HUES48 (cell line): ENCODE measurements at regions not wholly inside any gene's neighbourhood (a gene's known extent, or its start where the extent isn't known, plus 50 kb on each side); places are given as distances from the start of the nearest gene placed in this dataset.
A peak's percentile ranks its signal among the peaks of the same experiment; 100 is the strongest.
"Not testable (repeated sequence)": the region's sequence is repeated elsewhere in the genome, so short reads cannot be mapped to it uniquely, and the experiment has no call there.

Source experiments
- H3K27ac ChIP-seq: one replicate; pipeline ENCODE4 v1.7.0; 2013; ENCODE audit warnings: low read depth, low read length, inconsistent platforms
- H3K27me3 ChIP-seq: 2 replicates; pipeline ENCODE4 v1.6.1; 2013; ENCODE audit warnings: mild to moderate bottlenecking, low read length; ENCODE audit not compliant: control insufficient read depth, insufficient read depth
- H3K36me3 ChIP-seq: 2 replicates; pipeline ENCODE4 v1.6.1; 2013; ENCODE audit warnings: low read length; ENCODE audit not compliant: control insufficient read depth, insufficient read depth
- H3K4me1 ChIP-seq: 2 replicates; pipeline ENCODE4 v1.6.1; 2013; ENCODE audit warnings: mild to moderate bottlenecking, low read length; ENCODE audit not compliant: control insufficient read depth, insufficient read depth
- H3K4me3 ChIP-seq: 2 replicates; pipeline ENCODE4 v1.5.1; 2013; ENCODE audit warnings: mild to moderate bottlenecking, low read depth, low read length
- H3K9ac ChIP-seq: 2 replicates; pipeline ENCODE4 v1.6.1; 2013; ENCODE audit warnings: mild to moderate bottlenecking, low read depth, low read length, moderate library complexity
- H3K9me3 ChIP-seq: 2 replicates; pipeline ENCODE4 v1.6.1; 2013; ENCODE audit warnings: low read length; ENCODE audit not compliant: control insufficient read depth, insufficient read depth

DNA sequence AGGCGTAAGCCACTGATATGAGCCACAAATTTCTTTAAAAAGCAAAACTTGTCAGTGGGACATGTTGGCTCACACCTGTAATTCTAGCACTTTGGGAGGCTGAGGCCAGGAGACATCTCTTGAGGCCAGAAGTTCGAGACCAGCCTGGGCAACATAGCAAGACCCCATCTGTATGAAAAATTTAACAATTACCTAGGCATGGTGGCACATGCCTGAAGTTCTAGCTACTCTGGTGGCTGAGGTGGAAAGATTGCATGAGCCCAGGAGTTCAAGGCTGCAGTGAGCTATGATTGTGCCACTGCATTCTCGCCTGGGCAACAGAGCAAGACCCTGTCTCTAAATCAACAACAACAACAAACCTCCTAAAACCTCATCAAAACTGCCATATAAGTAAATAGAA lies 147.6 kb upstream of the BARHL2 start:
- Histone ChIP-seq H3K4me3 (no peak overlapping the region), H3K36me3 (no peaks in the 10 kb centered on the region), H3K9ac (no peak overlapping the region)

GRCh38 chr1:90862782-90863181 lies 145.7 kb upstream of the BARHL2 start:
- Histone ChIP-seq H3K27ac (no peak overlapping the region), H3K4me1 (no peaks in the 10 kb centered on the region), H3K9me3 (no peaks in the 10 kb centered on the region), H3K27me3 (no peaks in the 10 kb centered on the region), H3K36me3 (no peaks in the 10 kb centered on the region), H3K4me3 (no peak overlapping the region), H3K9ac (no peak overlapping the region)

More for the DNA sequence above, 147.6 kb upstream of the BARHL2 start:
- H3K27ac ChIP-seq = no peak overlapping the region
- no peaks in the 10 kb centered on the region for H3K9me3 ChIP-seq
- H3K27me3 ChIP-seq = no peaks in the 10 kb centered on the region
- H3K4me1 ChIP-seq = no peaks in the 10 kb centered on the region

DNA sequence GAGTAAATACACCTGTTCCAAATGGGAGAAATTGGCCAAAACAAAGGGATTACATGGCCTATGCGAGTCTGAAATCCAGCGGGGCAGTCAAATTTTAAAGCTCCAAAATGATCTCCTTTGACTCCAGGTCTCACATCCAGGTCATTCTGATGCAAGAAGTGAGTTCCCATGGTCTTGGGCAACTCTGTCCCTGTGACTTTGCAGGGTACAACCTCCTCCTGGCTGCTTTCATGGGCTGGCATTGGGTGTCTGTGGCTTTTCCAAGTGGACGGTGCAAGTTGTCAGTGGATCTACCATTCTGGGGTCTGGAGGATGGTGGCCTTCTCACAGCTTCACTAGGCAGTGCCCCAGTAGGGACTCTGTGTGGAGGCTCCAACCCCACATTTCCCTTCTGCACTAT lies 144.3 kb upstream of the BARHL2 start:
- not testable (repeated sequence) for H3K4me3 ChIP-seq, H3K27me3 ChIP-seq, H3K36me3 ChIP-seq, H3K4me1 ChIP-seq, H3K27ac ChIP-seq, H3K9me3 ChIP-seq, H3K9ac ChIP-seq

- H3K36me3 ChIP-seq = no peaks in the 10 kb centered on the region
- peaks cover 4% of the 10 kb centered on the region for H3K4me1 ChIP-seq
- H3K4me3 ChIP-seq = no peak overlapping the region
- no peak overlapping the region for H3K27ac ChIP-seq
- H3K9me3 ChIP-seq = no peaks in the 10 kb centered on the region
- H3K27me3 ChIP-seq = peaks cover 19% of the 10 kb centered on the region
- no peak overlapping the region for H3K9ac ChIP-seq
Observed at GRCh38 chr1:90856463-90857007, 139.4 kb upstream of the BARHL2 start.

- no peaks in the 10 kb centered on the region for H3K9me3 ChIP-seq
- no peak overlapping the region for H3K4me3 ChIP-seq
- H3K27ac ChIP-seq = no peak overlapping the region
- no peaks in the 10 kb centered on the region for H3K36me3 ChIP-seq
- peaks cover 4% of the 10 kb centered on the region for H3K4me1 ChIP-seq
- peaks cover 39% of the 10 kb centered on the region for H3K27me3 ChIP-seq
- no peak overlapping the region for H3K9ac ChIP-seq
Observed at GRCh38 chr1:90854397-90854924, 137.4 kb upstream of the BARHL2 start.

GRCh38 chr1:90851711-90852050 lies 134.6 kb upstream of the BARHL2 start:
- H3K36me3 ChIP-seq = no peaks in the 10 kb centered on the region
- H3K9ac ChIP-seq = no peak overlapping the region
- peaks cover 4% of the 10 kb centered on the region for H3K4me1 ChIP-seq
- peaks cover 64% of the 10 kb centered on the region for H3K27me3 ChIP-seq
- H3K4me3 ChIP-seq = peak overlapping the region; percentile 82
- no peaks in the 10 kb centered on the region for H3K9me3 ChIP-seq
- H3K27ac ChIP-seq = no peak overlapping the region

DNA sequence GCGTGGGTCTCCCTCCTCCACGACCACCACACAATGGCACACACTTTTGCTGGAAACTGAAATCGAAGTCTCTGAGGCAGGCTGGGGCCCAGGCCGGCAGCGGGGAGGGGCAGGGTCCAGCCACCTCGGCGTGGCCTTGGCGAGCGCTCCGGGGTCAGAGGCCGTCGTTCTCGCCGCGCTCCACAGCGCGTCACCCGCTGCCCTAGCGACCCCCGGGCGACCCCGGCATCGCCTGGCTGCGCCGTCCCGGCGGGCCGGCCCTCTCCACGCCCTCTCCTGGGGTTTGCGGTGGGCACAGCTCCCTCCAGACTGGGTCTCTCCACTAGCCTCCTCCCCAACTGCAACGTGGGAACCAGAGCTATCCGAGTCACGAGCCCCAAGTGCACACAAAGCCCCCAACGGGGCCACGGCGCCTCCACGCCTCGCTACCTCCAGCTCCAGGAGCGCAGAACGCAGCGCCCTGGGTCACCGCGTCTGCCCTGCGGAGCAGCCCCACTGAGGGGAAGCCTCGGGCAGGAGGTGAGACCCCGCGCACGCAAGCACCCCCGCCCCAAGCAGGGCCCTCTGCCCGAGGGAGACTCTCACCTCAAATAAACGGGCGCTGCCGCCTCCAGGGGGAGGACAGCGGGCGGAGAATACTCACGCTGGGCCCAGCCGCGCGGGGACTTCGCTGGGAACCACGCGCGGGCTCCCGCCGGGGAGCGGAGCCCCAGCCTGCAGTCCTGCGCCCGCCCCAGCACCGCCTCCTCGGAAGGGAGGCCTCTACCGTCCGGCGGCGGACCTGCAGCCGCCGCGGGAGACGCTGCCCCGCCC lies 134.0 kb upstream of the BARHL2 start:
- H3K27me3 ChIP-seq = peaks cover 69% of the 10 kb centered on the region
- H3K9ac ChIP-seq = no peak overlapping the region
- H3K4me3 ChIP-seq = peak overlapping the region; percentile 82
- H3K4me1 ChIP-seq = peaks cover 4% of the 10 kb centered on the region
- H3K27ac ChIP-seq = no peak overlapping the region
- H3K36me3 ChIP-seq = no peaks in the 10 kb centered on the region
- H3K9me3 ChIP-seq = no peaks in the 10 kb centered on the region

DNA sequence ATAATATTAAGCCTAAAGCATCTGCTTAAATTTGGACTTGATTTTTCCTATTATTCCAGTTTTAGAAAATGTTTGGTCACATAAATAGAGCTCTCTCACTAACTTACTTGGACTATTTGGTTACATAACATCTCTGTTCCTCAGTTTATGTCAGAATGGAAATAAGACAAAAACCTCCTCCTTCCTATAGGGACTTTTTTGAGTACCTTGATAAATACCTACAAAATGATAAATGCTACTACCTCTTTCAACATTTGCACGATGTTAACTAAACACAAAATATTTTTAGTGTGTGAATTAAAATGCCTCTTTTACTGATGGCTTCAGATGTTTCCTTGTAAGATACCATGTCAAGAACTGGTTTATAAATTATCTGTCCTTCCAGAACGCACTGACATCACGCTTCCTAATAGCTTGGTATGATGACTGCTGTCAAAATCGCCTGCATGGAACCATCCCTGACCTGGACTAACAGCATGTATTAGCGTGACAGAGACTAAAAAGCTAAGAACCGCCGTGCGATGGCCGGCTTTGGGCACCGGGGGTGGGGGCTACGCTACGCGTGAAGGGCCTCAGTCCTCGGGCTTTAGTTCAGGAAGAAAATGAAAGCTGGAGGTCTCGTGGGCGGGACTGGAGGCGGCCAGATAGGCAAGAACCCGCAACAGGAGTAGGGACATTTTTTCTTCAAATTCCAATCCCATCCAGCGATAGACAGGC lies 133.2 kb upstream of the BARHL2 start:
- H3K4me1 ChIP-seq = peaks cover 4% of the 10 kb centered on the region
- H3K27ac ChIP-seq = no peak overlapping the region
- no peaks in the 10 kb centered on the region for H3K9me3 ChIP-seq
- H3K36me3 ChIP-seq = no peaks in the 10 kb centered on the region
- H3K4me3 ChIP-seq = peak overlapping the region; percentile 82
- no peak overlapping the region for H3K9ac ChIP-seq
- H3K27me3 ChIP-seq = peaks cover 76% of the 10 kb centered on the region

GRCh38 chr1:90841473-90841872 lies 124.4 kb upstream of the BARHL2 start:
- Histone ChIP-seq H3K4me3 (peak overlapping the region; percentile 56), H3K4me1 (peaks cover 56% of the 10 kb centered on the region), H3K27ac (no peak overlapping the region), H3K9me3 (no peaks in the 10 kb centered on the region), H3K9ac (no peak overlapping the region), H3K27me3 (peaks cover 94% of the 10 kb centered on the region), H3K36me3 (no peaks in the 10 kb centered on the region)

DNA sequence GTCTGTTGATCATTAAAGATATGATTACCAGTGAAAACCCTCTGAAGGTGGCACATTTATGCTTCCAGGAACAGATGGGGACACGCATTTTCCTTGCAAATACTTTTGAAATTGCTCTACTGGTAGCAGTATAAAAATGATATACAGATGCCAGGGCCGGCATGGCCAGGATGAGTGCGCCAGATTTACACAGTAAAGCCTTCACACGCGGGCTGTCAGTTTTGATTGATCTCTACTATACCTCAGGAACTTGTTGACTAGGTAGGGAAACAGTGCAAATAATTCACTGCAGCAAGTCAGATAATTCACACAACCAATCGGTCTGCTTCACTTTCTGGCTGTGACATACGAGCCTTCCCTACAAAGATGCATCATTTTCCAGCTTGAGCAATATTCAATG lies 123.2 kb upstream of the BARHL2 start:
- Histone ChIP-seq H3K9me3 (no peaks in the 10 kb centered on the region), H3K27ac (no peak overlapping the region), H3K36me3 (no peaks in the 10 kb centered on the region), H3K4me1 (peaks cover 60% of the 10 kb centered on the region), H3K27me3 (peaks cover 95% of the 10 kb centered on the region), H3K9ac (no peak overlapping the region), H3K4me3 (no peak overlapping the region)

- H3K36me3 ChIP-seq = no peaks in the 10 kb centered on the region
- H3K4me1 ChIP-seq = peaks cover 68% of the 10 kb centered on the region
- no peak overlapping the region for H3K9ac ChIP-seq
- peaks cover 95% of the 10 kb centered on the region for H3K27me3 ChIP-seq
- H3K9me3 ChIP-seq = no peaks in the 10 kb centered on the region
- H3K4me3 ChIP-seq = no peak overlapping the region
- H3K27ac ChIP-seq = peak overlapping the region; percentile 75
Observed at GRCh38 chr1:90839323-90839722, 122.2 kb upstream of the BARHL2 start.
